ENCODE measurements at regions not wholly inside any gene's neighbourhood (a gene's known extent, or its start where the extent isn't known, plus 50 kb on each side); places are given as distances from the start of the nearest gene placed in this dataset.
"Not testable (repeated sequence)": the region's sequence is repeated elsewhere in the genome, so short reads cannot be mapped to it uniquely, and the experiment has no call there.

DNA sequence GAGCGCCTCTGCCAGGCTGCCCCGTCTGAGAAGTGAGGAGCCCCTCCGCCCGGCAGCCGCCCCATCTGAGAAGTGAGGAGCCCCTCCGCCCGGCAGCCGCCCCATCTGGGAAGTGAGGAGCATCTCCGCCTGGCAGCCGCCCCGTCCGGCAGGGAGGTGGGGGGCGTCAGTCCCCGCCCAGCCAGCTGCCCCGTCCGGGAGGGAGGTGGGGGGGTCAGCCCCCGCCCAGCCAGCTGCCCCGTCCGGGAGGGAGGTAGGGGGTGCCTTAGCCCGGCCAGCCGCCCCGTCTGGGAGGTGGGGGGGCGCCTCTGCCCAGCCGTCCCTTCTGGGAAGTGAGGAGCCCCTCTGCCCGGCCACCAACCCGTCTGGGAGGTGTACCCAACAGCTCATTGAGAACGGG is 75.4 kb upstream of the DIO2 start:
- DNase-seq: not testable (repeated sequence)

DNA sequence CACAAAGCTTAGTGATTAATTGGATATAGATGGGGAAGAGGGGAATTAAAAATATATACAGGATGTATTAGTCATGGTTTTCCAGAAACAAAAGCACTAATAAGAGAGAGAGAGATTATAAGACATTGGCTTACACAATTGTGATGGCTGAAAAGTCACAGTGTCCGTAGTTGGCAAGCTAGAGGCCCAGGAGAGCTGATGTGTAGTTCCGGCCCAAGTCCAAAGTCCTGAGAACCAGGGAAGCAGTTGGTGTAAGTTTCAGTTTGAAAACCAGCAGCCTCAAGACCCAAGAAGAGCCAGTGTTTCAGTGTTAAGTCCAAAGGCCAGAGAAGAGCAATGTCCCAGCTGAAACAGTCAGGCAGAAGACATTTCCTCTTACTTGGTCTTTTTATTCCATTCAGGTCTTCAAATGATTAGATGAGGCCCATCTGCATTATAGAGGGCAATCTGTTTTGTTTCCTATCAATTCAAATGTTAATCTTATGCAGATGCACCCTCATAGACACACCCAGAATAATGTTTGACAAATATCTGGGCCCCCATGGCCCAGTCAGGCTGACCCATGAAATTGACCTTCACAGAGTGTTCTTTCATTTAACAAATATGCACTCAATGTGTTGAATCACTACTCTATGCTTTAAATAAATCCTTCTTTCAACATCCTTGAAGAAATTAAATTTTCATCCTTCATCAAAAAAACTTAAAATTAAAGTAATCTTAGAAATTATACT is 67.2 kb upstream of the DIO2 start:
- DNase-seq: no peak

DNA sequence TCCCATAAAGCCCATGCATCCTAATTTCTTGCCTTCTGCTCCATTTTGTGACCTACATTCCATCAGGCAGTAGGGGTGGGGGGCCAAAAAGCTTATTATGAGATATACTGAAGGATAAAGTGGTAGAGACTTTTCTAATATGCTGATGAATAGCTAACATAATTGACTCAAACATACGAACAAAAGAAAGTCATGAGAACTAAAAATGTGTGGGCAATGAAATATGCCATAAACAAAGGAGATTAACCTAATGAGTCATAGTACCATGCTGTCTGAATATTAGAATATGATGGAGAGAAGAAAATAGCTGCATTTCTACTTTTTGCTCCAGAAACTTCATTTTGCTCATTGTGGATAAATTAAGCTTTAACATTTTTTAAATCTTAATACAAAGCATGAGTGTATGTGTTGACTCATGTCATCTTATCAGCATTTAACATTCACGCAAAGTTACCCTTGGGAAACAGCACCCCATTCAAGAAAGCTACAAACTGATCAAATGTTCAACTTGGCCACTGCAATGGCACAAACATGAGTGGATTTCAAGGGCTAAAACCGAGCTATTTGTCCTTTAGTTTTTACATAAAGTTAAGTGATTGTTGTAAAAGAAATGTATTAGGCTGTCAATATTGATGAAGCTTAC is 64.0 kb upstream of the DIO2 start:
- no peak for DNase-seq

DNA sequence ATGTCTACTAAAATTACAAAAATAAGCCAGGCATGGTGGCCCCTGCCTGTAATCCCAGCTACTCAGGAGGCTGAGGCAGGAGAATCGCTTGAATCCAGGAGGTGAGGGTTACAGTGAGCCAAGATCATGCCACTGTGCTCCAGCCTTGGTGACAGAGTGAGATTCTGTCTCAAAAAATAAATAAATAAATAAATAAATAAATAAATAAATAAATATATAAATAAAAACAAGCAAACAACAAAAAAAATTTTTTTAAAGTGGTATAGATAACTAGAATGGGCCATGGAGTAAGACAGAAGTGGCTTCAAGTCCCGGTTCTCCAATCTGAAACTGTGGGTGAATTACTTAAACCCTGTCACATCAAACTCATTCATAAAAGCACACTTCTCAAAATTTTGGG is 63.0 kb upstream of the DIO2 start:
- not testable (repeated sequence) for DNase-seq

DNA sequence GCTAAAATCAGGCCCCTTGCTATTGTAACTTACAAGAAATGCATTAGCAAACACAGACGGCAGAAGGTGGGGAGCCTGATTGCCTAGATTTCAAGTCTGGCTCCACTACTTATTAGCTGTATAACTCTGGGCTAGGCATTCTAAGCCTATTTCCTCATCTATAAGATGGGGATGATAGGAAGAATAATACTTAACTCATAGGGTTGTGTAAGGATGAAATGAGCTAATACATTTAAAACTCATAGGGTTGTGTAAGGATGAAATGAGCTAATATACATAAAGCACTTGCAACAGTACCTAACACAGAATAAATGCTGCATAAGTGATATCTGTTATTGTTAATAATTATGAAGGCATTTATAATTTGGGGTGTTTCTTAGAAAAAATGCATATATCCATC is 60.1 kb upstream of the DIO2 start:
- DNase-seq: no peak

DNA sequence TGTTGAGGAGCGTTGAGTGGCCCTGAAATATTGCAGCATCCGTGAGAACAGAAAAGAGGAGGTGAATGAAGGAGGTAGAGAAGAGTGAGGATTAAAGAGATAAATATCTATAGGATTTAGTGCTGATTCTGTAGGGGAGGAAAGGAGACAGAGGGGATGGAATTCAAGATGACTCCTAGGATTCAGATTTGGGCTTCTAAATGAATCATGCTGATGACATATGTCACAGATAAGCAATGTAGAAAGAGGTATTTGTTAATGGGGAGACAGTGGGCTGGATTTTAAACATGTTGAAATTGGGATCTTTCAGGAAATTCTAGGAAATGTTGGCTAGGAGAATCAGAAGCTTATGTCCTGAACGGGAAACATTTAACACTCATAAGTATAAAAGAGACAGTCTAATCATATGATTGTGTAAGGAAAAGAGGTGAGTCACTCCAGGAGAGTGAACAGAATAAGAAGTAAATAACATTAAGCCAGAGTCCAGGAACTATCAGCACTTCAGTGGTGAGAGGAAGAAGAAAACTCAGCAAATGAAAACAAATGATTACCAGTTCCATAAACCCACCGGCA is 58.1 kb upstream of the DIO2 start:
- DNase-seq: no peak

DNA sequence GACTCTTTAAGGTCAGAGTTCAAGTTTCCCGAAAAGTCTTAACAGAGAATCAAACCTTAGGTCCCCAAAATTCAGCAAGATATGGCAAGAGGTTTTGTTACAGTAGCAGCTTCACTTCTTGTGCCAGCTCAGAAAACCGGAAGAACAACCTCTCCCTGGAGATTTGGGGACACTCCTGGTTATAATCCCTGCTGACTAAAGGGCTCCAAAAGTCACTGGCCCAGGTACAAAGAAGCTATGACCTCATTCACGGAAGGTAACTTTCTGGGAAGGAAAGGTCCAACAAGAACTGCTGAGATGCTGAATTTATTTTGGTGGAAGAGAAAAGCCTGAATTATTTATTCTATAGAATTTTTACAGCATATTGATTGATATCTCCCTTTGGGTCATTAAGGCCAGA is 55.6 kb upstream of the DIO2 start:
- DNase-seq: no peak

DNA sequence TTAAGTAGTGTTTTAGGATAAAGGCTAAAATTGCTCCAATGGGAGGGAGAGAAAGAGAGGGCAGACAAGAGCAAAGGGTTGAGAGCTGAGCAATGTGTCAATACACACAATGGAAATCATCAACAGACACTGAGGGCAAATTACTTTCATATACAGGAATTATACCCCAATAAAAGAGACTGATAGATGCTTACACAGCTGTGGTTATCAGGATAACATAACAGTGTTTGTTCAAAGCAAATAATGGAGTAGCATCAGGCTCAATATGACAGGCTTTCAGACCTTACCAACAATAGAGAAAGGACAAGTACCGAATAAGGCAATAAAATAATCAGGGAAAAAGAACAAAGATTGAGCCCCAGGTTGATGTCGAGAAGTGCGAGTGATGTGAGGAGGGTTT is 53.4 kb upstream of the DIO2 start:
- no peak for DNase-seq
